Colonic mucosa (tissue), 4 donors: ENCODE measurements at regions not wholly inside any gene's neighbourhood (a gene's known extent, or its start where the extent isn't known, plus 50 kb on each side); places are given as distances from the start of the nearest gene placed in this dataset.

ENCODE experiments used
- DNase-seq: peaks from one replicate; pipeline ENCODE4 v3.0.0-alpha.2; 2020
- H3K27ac ChIP-seq: fragments of 200-600 bp; one replicate; pipeline ENCODE4 v1.8.0; 2021
- H3K27me3 ChIP-seq: fragments of 200-600 bp; one replicate; pipeline ENCODE4 v1.8.0; 2021
- H3K36me3 ChIP-seq: fragments of 200-600 bp; one replicate; pipeline ENCODE4 v1.8.0; 2021
- H3K4me1 ChIP-seq: fragments of 200-600 bp; one replicate; pipeline ENCODE4 v1.8.0; 2021; ENCODE audit warnings: mild to moderate bottlenecking
- H3K4me3 ChIP-seq: fragments of 200-600 bp; one replicate; pipeline ENCODE4 v1.8.0; 2021
- H3K9ac ChIP-seq, 2 donors: one replicate each; pipeline ENCODE4 v1.7.0; 2013; ENCODE audit warnings: control low read depth in 2 of 2, low read depth in 2 of 2, low read length in 2 of 2
- H3K9me3 ChIP-seq: fragments of 200-600 bp; one replicate; pipeline ENCODE4 v1.8.0; 2021
- intact Hi-C: fragments of 100-400 bp; cut with DNase I; formaldehyde crosslinking; loops from one replicate; pipeline ENCODE4 v1.14.1; 2022
- TF ChIP-seq, protein P1 (sequence below): fragments of 200-600 bp; IDR thresholded peaks from one replicate; pipeline ENCODE4 v1.8.0; 2022; ENCODE audit warnings: antibody characterized with exemption, mild to moderate bottlenecking
- donor health status: healthy.
- donor health status: DM: no; HTN: no; CAD: no.
- donor health status: DM: no; HTN: no; CAD: no.

DNA sequence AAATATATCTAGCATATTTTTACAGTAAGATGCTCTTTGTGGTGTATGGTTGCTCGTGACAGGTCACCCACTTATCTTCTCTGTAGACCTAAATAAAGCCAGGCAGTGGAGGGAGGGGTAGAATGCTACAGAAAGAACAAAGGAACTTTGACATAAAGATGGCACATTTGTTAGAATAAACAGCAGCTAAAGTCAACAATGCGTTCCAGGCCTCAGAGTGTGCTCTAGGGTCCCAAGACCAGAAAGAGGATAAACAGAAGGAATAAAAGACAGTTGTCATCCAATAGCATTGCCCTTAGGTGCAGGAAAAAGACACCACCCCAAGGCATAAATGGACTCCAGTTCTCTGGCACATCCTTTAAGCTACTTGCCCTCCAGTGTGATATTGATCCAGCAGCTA, 523.0 kb upstream of the CDH11 start:
- DNase-seq: no peak
- Histone ChIP-seq H3K9ac (no peak overlapping the region), H3K4me3 (no peak overlapping the region), H3K27me3 (no peaks in the 10 kb centered on the region), H3K9me3 (no peaks in the 10 kb centered on the region), H3K27ac (no peak overlapping the region), H3K36me3 (no peaks in the 10 kb centered on the region), H3K4me1 (no peaks in the 10 kb centered on the region)
- TF ChIP-seq, protein P1, sequence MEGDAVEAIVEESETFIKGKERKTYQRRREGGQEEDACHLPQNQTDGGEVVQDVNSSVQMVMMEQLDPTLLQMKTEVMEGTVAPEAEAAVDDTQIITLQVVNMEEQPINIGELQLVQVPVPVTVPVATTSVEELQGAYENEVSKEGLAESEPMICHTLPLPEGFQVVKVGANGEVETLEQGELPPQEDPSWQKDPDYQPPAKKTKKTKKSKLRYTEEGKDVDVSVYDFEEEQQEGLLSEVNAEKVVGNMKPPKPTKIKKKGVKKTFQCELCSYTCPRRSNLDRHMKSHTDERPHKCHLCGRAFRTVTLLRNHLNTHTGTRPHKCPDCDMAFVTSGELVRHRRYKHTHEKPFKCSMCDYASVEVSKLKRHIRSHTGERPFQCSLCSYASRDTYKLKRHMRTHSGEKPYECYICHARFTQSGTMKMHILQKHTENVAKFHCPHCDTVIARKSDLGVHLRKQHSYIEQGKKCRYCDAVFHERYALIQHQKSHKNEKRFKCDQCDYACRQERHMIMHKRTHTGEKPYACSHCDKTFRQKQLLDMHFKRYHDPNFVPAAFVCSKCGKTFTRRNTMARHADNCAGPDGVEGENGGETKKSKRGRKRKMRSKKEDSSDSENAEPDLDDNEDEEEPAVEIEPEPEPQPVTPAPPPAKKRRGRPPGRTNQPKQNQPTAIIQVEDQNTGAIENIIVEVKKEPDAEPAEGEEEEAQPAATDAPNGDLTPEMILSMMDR: no peak
- intact Hi-C loops: no loop called here

DNA sequence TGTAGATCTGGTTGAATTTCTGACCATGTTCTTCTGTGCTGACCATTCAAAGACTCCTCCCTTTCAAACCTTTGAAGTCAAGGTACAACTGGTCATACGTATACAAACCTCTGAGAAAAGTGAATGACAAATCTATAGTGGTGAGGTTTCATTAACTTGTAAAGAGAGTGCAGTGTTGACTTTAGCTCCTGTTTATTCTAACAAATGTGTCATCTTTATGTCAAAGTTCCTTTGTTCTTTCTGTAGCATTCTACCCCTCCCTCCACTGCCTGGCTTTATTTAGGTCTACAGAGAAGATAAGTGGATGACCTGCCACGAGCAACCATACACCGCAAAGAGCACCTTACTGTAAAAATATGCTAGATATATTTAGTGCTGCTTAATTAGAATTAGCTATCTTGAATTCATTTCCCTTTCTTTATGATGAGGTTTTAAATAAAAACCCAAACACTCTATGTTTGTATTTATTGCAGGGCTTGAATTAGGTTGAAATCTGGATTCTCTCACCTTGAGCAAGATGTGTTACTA, 520.0 kb upstream of the CDH11 start:
- Histone ChIP-seq H3K9ac (no peak overlapping the region), H3K36me3 (no peaks in the 10 kb centered on the region), H3K27me3 (no peaks in the 10 kb centered on the region), H3K4me3 (no peak overlapping the region), H3K27ac (no peak overlapping the region), H3K4me1 (no peaks in the 10 kb centered on the region), H3K9me3 (no peaks in the 10 kb centered on the region)
- TF ChIP-seq, protein P1: no peak
- DNase-seq: no peak
- intact Hi-C loops: no loop called here

DNA sequence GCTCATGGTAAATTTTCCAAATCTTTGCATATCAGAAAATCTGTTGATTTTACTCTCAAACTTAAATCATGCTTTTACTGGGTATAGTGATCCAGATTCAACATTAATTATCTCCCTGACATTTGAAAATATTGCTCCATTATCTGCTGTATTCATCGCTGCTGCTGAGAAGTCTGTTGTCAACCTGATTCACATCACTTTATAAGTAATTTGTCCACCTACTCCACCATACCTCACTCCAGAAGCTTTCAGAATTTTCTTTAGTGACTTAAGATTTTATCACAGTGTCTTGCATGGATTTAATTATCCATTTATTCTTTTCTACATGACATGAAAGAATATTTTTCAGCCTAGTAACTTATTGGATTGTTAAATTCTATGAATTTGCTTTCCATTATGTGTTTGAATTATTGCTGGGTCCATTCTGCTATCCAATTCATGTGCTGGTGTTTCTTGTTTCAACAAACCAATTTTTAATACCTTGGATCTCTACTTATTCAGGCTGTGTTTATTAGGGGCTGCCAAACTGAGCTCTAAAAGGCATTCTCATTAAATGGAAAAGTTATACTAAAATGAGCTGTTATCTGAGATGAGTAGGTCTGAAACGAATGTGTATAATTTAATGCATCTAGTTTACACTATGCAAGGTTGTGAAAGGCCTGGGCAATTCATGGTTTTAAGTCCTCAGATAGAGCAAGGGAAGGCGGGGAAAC, 519.3 kb upstream of the CDH11 start:
- intact Hi-C loops: no loop called here
- no peaks in the 10 kb centered on the region for H3K27me3 ChIP-seq
- no peaks in the 10 kb centered on the region for H3K4me1 ChIP-seq
- H3K36me3 ChIP-seq: no peaks in the 10 kb centered on the region
- no peak overlapping the region for H3K27ac ChIP-seq
- TF ChIP-seq, protein P1: no peak
- no peaks in the 10 kb centered on the region for H3K9me3 ChIP-seq
- no peak overlapping the region for H3K9ac ChIP-seq
- DNase-seq: no peak
- no peak overlapping the region for H3K4me3 ChIP-seq

DNA sequence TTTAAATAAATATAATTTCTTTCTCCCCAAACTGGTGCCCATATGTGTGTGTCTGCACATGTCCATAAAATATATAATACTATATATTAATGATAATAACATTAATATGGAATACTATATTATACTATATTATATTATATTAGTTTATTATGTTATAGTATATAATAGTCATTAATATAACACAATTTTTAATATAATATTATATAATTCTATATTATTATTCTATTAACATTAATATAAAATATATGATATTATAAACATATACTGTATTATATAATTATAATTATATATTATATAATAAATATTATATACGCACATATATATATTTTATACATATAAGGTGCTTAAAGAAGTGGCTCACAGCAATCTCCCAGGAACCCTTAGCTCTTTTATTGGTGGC, 513.0 kb upstream of the CDH11 start:
- no peaks in the 10 kb centered on the region for H3K4me1 ChIP-seq
- H3K27ac ChIP-seq: no peak overlapping the region

DNA sequence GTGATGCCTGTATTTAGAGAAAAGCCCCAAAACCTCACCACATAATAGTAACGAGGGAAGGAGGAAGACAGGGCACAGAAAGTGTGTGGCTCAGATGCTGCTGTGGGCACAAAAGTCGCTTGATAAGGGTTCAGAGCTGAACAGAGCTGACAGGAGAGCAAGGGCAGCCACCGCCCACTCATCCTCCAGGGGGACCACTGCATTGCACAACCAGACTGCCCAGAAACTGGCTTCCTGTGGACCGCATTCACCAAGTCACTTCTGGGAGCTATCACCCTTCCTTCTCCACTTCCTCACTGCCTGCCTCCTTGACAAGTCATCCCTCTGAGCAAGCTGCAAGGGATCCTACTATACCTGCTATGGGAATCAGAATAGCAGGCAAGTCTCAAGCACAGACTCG, 512.4 kb upstream of the CDH11 start:
- H3K27me3 ChIP-seq: no peaks in the 10 kb centered on the region
- intact Hi-C loops: no loop called here
- H3K4me3 ChIP-seq: no peak overlapping the region
- H3K27ac ChIP-seq: no peak overlapping the region
- no peak overlapping the region for H3K9ac ChIP-seq
- TF ChIP-seq, protein P1: no peak
- DNase-seq: no peak
- H3K4me1 ChIP-seq: no peaks in the 10 kb centered on the region
- no peaks in the 10 kb centered on the region for H3K36me3 ChIP-seq
- H3K9me3 ChIP-seq: no peaks in the 10 kb centered on the region

More for the DNA sequence above, 513.0 kb upstream of the CDH11 start:
- no peaks in the 10 kb centered on the region for H3K9me3 ChIP-seq
- H3K27me3 ChIP-seq: no peaks in the 10 kb centered on the region
- intact Hi-C loops: no loop called here
- H3K36me3 ChIP-seq: no peaks in the 10 kb centered on the region
- DNase-seq: no peak
- TF ChIP-seq, protein P1: no peak
- H3K4me3 ChIP-seq: no peak overlapping the region
- no peak overlapping the region for H3K9ac ChIP-seq
